H9 (cell line): ENCODE measurements at regions not wholly inside any gene's neighbourhood (a gene's known extent, or its start where the extent isn't known, plus 50 kb on each side); places are given as distances from the start of the nearest gene placed in this dataset.

ENCODE experiments used
- DNase-seq: peaks from one replicate; pipeline ENCODE4 v3.0.0-alpha.2; 2017
- H2AFZ ChIP-seq: one replicate; pipeline ENCODE4 v1.6.1; 2013; ENCODE audit warnings: mild to moderate bottlenecking, low read length, control low read depth, moderate library complexity
- H2AK5ac ChIP-seq: 2 replicates; pipeline ENCODE4 v1.6.1; 2013; ENCODE audit warnings: low read length, control low read depth, mixed read lengths; ENCODE audit not compliant: insufficient read length
- H2BK120ac ChIP-seq: one replicate; pipeline ENCODE4 v1.6.1; 2013; ENCODE audit warnings: low read depth, mild to moderate bottlenecking, low read length, control low read depth, inconsistent platforms; ENCODE audit not compliant: poor library complexity, severe bottlenecking
- H2BK12ac ChIP-seq: 2 replicates; pipeline ENCODE4 v1.6.1; 2013; ENCODE audit warnings: low read length, control low read depth, mixed read lengths, low read depth; ENCODE audit not compliant: insufficient read length
- H2BK15ac ChIP-seq: 2 replicates; pipeline ENCODE4 v1.6.1; 2013; ENCODE audit warnings: low read depth, low read length, control low read depth
- H2BK20ac ChIP-seq: one replicate; pipeline ENCODE4 v1.6.1; 2013; ENCODE audit warnings: low read depth, mild to moderate bottlenecking, low read length, control low read depth, inconsistent platforms; ENCODE audit not compliant: poor library complexity, severe bottlenecking
- H2BK5ac ChIP-seq: 2 replicates; pipeline ENCODE4 v1.6.1; 2013; ENCODE audit warnings: low read length, control low read depth, mixed read lengths; ENCODE audit not compliant: insufficient read length
- H3K14ac ChIP-seq: 2 replicates; pipeline ENCODE4 v1.6.1; 2013; ENCODE audit warnings: low read length, control low read depth; ENCODE audit not compliant: insufficient read depth
- H3K18ac ChIP-seq: 2 replicates; pipeline ENCODE4 v1.6.1; 2013; ENCODE audit warnings: low read depth, mild to moderate bottlenecking, mixed read lengths, low read length, control low read depth; ENCODE audit not compliant: insufficient read length
- H3K23ac ChIP-seq: 2 replicates; pipeline ENCODE4 v1.6.1; 2013; ENCODE audit warnings: low read length, control low read depth, mixed read lengths, low read depth; ENCODE audit not compliant: insufficient read length
- H3K23me2 ChIP-seq: 2 replicates; pipeline ENCODE4 v1.6.1; 2013; ENCODE audit warnings: low read depth, mild to moderate bottlenecking, mixed read lengths, low read length, control low read depth; ENCODE audit not compliant: insufficient read length, poor library complexity, severe bottlenecking
- H3K27ac ChIP-seq: 2 replicates; pipeline ENCODE4 v1.5.1; 2013; ENCODE audit warnings: low read length, control low read depth, mixed read lengths, low read depth; ENCODE audit not compliant: insufficient read length
- H3K27me3 ChIP-seq: 2 replicates; pipeline ENCODE4 v1.6.1; 2013; ENCODE audit warnings: low read length, control low read depth, inconsistent platforms; ENCODE audit not compliant: insufficient read depth
- H3K4ac ChIP-seq: 2 replicates; pipeline ENCODE4 v1.6.1; 2013; ENCODE audit warnings: low read depth, mild to moderate bottlenecking, control low read depth, inconsistent platforms, low read length, moderate library complexity
- H3K4me1 ChIP-seq: 2 replicates; pipeline ENCODE4 v1.6.1; 2013; ENCODE audit warnings: low read length, control low read depth, inconsistent platforms; ENCODE audit not compliant: insufficient read depth
- H3K4me2 ChIP-seq: 2 replicates; pipeline ENCODE4 v1.6.1; 2013; ENCODE audit warnings: low read length, control low read depth, mixed read lengths; ENCODE audit not compliant: insufficient read length, insufficient read depth
- H3K56ac ChIP-seq: 2 replicates; pipeline ENCODE4 v1.6.1; 2013; ENCODE audit warnings: low read depth, mild to moderate bottlenecking, mixed read lengths, low read length, control low read depth; ENCODE audit not compliant: insufficient read length
- H3K79me1 ChIP-seq: 2 replicates; pipeline ENCODE4 v1.6.1; 2013; ENCODE audit warnings: low read depth, mild to moderate bottlenecking, moderate library complexity, low read length, control low read depth, inconsistent platforms; ENCODE audit not compliant: insufficient read depth, poor library complexity, severe bottlenecking
- H3K79me2 ChIP-seq: 2 replicates; pipeline ENCODE4 v1.6.1; 2013; ENCODE audit warnings: low read length, control low read depth, inconsistent platforms; ENCODE audit not compliant: insufficient read depth
- H3K9ac ChIP-seq: 2 replicates; pipeline ENCODE4 v1.6.1; 2013; ENCODE audit warnings: low read length, control low read depth, mixed read lengths; ENCODE audit not compliant: insufficient read length; ENCODE audit errors: extremely low read depth
- H3K9me3 ChIP-seq: one replicate; pipeline ENCODE4 v1.6.1; 2013; ENCODE audit warnings: low read depth, low read length, inconsistent platforms; ENCODE audit not compliant: control insufficient read depth
- H3T11ph ChIP-seq: one replicate; pipeline ENCODE4 v1.6.1; 2013; ENCODE audit warnings: mild to moderate bottlenecking, low read length, control low read depth, inconsistent platforms
- H4K20me1 ChIP-seq: one replicate; pipeline ENCODE4 v1.6.1; 2013; ENCODE audit not compliant: control insufficient read depth, insufficient read length, insufficient read depth
- H4K5ac ChIP-seq: 2 replicates; pipeline ENCODE4 v1.6.1; 2013; ENCODE audit warnings: low read depth, mild to moderate bottlenecking, mixed read lengths, low read length, control low read depth; ENCODE audit not compliant: insufficient read length
- H4K8ac ChIP-seq: replicated peaks from 2 replicates; pipeline ENCODE4 v1.6.1; 2013; ENCODE audit warnings: low read length, control low read depth, mixed read lengths, low read depth; ENCODE audit not compliant: insufficient read length
- H4K91ac ChIP-seq: 2 replicates; pipeline ENCODE4 v1.6.1; 2013; ENCODE audit warnings: low read depth, mild to moderate bottlenecking, moderate library complexity, mixed read lengths, low read length, control low read depth; ENCODE audit not compliant: insufficient read length
- H3K27ac Mint-ChIP-seq, 3 experiments: 2 replicates in 2 of 3; 3 replicates in 1 of 3; pipeline ENCODE4 v1.8.0; 2020 to 2021; ENCODE audit warnings: mixed read lengths in 3 of 3, mild to moderate bottlenecking in 1 of 3, moderate library complexity in 1 of 3
- H3K27me3 Mint-ChIP-seq: 2 replicates; pipeline ENCODE4 v1.8.0; 2021; ENCODE audit warnings: low read depth, mild to moderate bottlenecking, moderate library complexity, mixed read lengths
- H3K36me3 Mint-ChIP-seq, 3 experiments: 2 replicates in 2 of 3; 3 replicates in 1 of 3; pipeline ENCODE4 v1.8.0; 2020 to 2021; ENCODE audit warnings: low read depth in 3 of 3, mixed read lengths in 3 of 3; ENCODE audit not compliant: insufficient read depth in 1 of 3
- H3K4me1 Mint-ChIP-seq, 2 experiments: 2 replicates each; pipeline ENCODE4 v1.8.0; 2020; ENCODE audit warnings: mixed read lengths in 2 of 2
- H3K4me3 Mint-ChIP-seq, 2 experiments: 2 replicates in 1 of 2; 3 replicates in 1 of 2; pipeline ENCODE4 v1.8.0; 2020 to 2021; ENCODE audit warnings: mild to moderate bottlenecking in 2 of 2, mixed read lengths in 2 of 2, moderate library complexity in 1 of 2
- H3K9me3 Mint-ChIP-seq, 2 experiments: 2 replicates in 1 of 2; 3 replicates in 1 of 2; pipeline ENCODE4 v1.8.0; 2020; ENCODE audit warnings: mild to moderate bottlenecking in 2 of 2, mixed read lengths in 2 of 2, moderate library complexity in 1 of 2
- WGBS: extraction: QIAGEN DNeasy Blood & Tissue Kit; methylation state at CpG from one replicate; pipeline ENCODE4 v1.1.7; 2013; ENCODE audit warnings: missing lambda C conversion rate, low lambda C conversion rate, mixed read lengths; ENCODE audit not compliant: insufficient read length; ENCODE audit errors: extremely low coverage; 5-methylcytosine and 5-hydroxymethylcytosine counted together
- TF ChIP-seq, protein P1 (sequence below): fragments of 200-600 bp; sonication (generic); conservative IDR thresholded peaks from 3 replicates; pipeline ENCODE4 v1.8.0; 2021; ENCODE audit warnings: antibody characterized with exemption, mild to moderate bottlenecking

DNA sequence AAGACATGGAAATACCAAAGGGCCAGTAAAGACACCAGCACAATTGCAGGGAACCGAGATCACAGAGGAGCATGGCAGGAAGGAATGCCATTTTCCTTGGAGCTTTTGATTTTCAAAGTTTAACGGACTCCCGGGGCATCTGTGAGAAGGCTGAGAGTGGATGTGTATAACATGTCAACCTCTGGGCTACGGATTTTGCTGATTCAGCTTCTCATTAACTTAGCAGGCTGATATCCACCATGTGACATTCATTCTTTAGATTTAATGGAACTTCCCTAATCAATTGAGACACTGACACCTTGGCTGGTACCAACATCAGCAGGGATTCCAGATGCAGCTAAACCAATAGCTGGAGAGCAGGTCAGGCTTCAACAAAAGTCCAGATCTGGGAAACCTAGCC, 496.6 kb upstream of the SPHKAP start:
- no peak overlapping the region for H3K4ac ChIP-seq
- H3K14ac ChIP-seq = no peak overlapping the region
- no CpG with 5 or more reads among the region's 4 CpGs for WGBS
- H3K23ac ChIP-seq = no peak overlapping the region
- no peaks in the 10 kb centered on the region for H3K79me1 ChIP-seq
- no peak for DNase-seq
- H3K4me3 Mint-ChIP-seq = no peak overlapping the region
- no peaks in the 10 kb centered on the region for H3K23me2 ChIP-seq
- H3K27ac ChIP-seq = no peak overlapping the region
- no peak overlapping the region for H4K5ac ChIP-seq
- H3K36me3 Mint-ChIP-seq = no peaks in the 10 kb centered on the region
- H3K4me1 ChIP-seq = no peaks in the 10 kb centered on the region; the same call in 1 of the 2 replicates
- no peaks in the 10 kb centered on the region for H3K27me3 ChIP-seq
- H3K27ac Mint-ChIP-seq = no peak overlapping the region
- no peak overlapping the region for H3K56ac ChIP-seq
- H2BK20ac ChIP-seq = no peak overlapping the region
- H3K18ac ChIP-seq = no peak overlapping the region
- no peak overlapping the region for H3K4me2 ChIP-seq
- H3K9me3 ChIP-seq = no peaks in the 10 kb centered on the region
- H3K9ac ChIP-seq = no peak overlapping the region
- TF ChIP-seq, protein P1, sequence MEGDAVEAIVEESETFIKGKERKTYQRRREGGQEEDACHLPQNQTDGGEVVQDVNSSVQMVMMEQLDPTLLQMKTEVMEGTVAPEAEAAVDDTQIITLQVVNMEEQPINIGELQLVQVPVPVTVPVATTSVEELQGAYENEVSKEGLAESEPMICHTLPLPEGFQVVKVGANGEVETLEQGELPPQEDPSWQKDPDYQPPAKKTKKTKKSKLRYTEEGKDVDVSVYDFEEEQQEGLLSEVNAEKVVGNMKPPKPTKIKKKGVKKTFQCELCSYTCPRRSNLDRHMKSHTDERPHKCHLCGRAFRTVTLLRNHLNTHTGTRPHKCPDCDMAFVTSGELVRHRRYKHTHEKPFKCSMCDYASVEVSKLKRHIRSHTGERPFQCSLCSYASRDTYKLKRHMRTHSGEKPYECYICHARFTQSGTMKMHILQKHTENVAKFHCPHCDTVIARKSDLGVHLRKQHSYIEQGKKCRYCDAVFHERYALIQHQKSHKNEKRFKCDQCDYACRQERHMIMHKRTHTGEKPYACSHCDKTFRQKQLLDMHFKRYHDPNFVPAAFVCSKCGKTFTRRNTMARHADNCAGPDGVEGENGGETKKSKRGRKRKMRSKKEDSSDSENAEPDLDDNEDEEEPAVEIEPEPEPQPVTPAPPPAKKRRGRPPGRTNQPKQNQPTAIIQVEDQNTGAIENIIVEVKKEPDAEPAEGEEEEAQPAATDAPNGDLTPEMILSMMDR = no peak
- H4K20me1 ChIP-seq = no peaks in the 10 kb centered on the region
- no peaks in the 10 kb centered on the region for H3K9me3 Mint-ChIP-seq
- no peak overlapping the region for H2BK15ac ChIP-seq
- no peak overlapping the region for H2BK12ac ChIP-seq
- H2BK120ac ChIP-seq = no peak overlapping the region
- H3K79me2 ChIP-seq = no peaks in the 10 kb centered on the region
- H3K4me1 Mint-ChIP-seq = peaks cover 0 to 7% of the 10 kb centered on the region in 2 experiments; a peak in 2 of 4 replicates
- H4K91ac ChIP-seq = no peak overlapping the region
- no peak overlapping the region for H4K8ac ChIP-seq
- no peak overlapping the region for H2AK5ac ChIP-seq
- H2AFZ ChIP-seq = no peak overlapping the region
- H3K27me3 Mint-ChIP-seq = no peaks in the 10 kb centered on the region; the same call in 1 of the 2 replicates
- no peak overlapping the region for H2BK5ac ChIP-seq
- no peak overlapping the region for H3T11ph ChIP-seq
